Transverse colon (tissue), 3 donors: ENCODE measurements at regions not wholly inside any gene's neighbourhood (a gene's known extent, or its start where the extent isn't known, plus 50 kb on each side); places are given as distances from the start of the nearest gene placed in this dataset.

ENCODE experiments used
- CTCF ChIP-seq, 5 experiments: fragments of 200-600 bp in 3 of 5; fragments of 450-650 bp in 2 of 5; sonication (generic) in 3 of 5; IDR thresholded peaks; 1 replicate in 2 of 5; 2 replicates in 3 of 5; pipeline ENCODE4 v1.5.1; 2016 to 2017; ENCODE audit warnings: antibody characterized with exemption in 5 of 5, inconsistent platforms in 3 of 5, mild to moderate bottlenecking in 2 of 5, moderate library complexity in 1 of 5
- EP300 ChIP-seq: sonication (generic); formaldehyde crosslinking; IDR thresholded peaks from one replicate; pipeline ENCODE4 v1.6.1; 2017; ENCODE audit warnings: antibody characterized with exemption, low read depth
- POLR2A ChIP-seq: fragments of 450-650 bp; IDR thresholded peaks from one replicate; pipeline ENCODE4 v1.6.1; 2016; ENCODE audit warnings: antibody characterized with exemption, mild to moderate bottlenecking, moderate library complexity

GRCh38 chr14:38808734-38809455 is 294.1 kb downstream of the SEC23A start:
- TF ChIP-seq POLR2A (peak; percentile 46), CTCF (IDR thresholded peaks at IDR 0.05) (peak in 3 of 5 experiments; percentile 16 to 31 (median 21)), EP300 (no peak)
